SIG-M5 treated with dmso at 0.1 percent for 504 hours (cell line): ENCODE measurements at regions not wholly inside any gene's neighbourhood (a gene's known extent, or its start where the extent isn't known, plus 50 kb on each side); places are given as distances from the start of the nearest gene placed in this dataset.

Experiments
- DNase-seq: peaks from one replicate; lab custom pipeline; 2025; ENCODE audit not compliant: unreplicated experiment; lab: John Stamatoyannopoulos, UW

DNA sequence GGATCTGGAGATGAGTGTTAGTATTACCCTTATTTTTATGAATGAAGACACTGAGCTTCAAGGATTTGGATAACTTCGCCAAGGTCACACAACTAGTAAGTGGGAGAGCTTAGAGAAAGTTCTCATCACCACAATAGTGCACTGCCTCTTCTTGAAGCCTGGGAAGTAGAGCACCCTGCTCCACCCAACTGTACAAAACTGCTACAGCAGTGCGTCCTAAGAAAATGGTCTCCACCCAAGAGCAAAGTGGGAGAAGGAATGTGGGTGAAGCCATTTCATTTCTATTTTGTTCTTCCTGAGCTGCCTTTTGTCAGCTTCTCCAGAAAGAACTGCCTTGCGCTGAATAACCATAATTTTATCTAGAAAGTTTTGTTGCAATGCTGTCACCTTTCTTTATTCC lies 403.9 kb upstream of the FAT3 start:
- no peak for DNase-seq

DNA sequence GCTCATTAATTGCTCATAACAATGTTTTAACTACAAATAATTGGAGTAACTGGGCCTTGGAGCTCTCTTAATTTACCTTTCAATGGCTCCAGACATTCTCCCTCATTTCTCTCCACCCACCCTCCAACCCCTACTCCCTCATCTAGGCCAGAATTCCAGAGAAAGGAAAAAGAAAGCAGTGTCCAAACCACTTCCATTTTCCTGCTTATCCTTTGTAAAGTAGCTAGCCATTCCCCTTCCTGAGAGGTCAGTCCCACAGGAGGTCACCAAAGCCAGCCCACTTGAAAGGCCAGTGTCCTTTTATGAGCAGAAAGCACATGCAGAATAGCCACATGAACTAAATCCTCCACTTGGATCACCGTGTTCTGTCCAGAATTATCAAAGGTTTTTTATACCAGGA lies 404.8 kb upstream of the FAT3 start:
- DNase-seq = no peak

DNA sequence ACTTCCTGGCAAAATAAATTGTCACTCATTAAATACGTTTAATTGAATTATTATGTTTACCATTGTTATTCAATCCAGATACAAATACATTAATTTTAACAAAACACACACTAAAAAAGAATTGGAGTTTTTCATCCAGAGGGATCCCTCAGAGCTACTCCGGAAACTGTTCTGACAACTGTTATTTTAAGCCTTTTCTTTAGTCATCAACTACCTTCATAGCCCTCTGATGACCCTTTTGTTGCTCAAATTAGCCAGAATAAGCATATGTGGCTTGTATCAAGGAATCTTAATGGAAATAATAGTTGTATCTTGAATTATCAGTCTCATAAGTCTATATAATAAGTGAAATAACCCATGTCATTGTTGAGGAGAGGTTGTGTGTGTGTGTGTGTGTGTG lies 405.4 kb upstream of the FAT3 start:
- no peak for DNase-seq

- DNase-seq = no peak
Observed at GRCh38 chr11:91817996-91818395, 406.6 kb upstream of the FAT3 start.

DNA sequence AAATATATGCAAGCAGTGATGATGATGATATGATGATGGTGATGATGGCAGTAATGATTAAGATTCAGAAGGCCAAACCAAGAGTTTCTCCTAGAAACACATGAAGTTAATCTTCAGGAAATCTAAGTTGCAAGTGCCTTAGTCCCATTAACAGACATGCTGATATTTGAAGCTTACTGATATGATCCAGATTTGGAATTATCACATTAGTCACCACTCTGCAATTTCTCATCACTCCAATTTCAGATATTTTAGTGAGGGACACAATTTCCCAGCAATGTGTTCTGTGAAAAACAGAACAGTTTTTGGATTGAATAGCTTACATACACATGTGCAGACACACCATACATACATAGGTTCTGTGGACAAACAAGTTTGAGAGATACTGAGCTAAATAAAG lies 411.4 kb upstream of the FAT3 start:
- DNase-seq = no peak

GRCh38 chr11:91810871-91811270 lies 413.7 kb upstream of the FAT3 start:
- DNase-seq = no peak

- DNase-seq = no peak
Observed at GRCh38 chr11:91805293-91805692, 419.3 kb upstream of the FAT3 start.

DNA sequence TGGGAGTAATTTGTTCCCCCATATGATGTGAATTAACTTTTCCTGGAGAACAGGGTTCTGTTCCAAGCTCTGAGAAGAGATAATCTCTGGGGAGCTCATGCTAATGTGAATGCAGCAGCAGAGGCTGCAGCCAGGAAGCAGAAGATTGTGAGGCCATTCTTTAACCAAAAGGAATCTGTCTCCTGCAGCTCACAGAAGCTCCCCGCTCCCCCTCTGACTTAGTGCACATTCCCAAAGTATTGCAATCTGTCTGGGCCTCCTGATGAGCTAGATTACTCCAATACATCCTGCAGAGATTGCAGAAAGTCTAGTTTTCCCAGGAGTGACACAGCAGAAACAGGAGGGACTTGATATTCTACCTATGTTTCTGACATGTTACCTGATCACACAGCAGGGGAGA lies 420.6 kb upstream of the FAT3 start:
- no peak for DNase-seq

DNA sequence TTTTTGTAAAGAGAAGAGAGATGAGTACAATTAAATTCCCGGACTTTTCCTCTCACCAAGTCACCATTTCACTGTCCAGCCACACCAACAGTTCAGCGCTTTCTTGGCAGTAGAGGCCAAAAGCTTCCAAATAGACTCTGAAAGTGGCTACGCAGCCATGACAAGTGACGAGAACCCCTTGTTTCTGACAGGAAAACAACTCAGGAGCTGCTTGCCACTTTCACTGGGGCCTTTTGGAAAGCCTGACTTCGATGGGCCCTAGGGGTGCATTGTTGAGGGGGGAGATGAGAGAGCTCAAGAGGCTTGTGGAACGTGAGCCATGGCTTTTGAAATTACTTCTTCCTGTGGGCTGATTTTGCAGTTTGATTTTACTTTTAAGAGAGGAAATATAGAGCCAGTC lies 422.1 kb upstream of the FAT3 start:
- no peak for DNase-seq

DNA sequence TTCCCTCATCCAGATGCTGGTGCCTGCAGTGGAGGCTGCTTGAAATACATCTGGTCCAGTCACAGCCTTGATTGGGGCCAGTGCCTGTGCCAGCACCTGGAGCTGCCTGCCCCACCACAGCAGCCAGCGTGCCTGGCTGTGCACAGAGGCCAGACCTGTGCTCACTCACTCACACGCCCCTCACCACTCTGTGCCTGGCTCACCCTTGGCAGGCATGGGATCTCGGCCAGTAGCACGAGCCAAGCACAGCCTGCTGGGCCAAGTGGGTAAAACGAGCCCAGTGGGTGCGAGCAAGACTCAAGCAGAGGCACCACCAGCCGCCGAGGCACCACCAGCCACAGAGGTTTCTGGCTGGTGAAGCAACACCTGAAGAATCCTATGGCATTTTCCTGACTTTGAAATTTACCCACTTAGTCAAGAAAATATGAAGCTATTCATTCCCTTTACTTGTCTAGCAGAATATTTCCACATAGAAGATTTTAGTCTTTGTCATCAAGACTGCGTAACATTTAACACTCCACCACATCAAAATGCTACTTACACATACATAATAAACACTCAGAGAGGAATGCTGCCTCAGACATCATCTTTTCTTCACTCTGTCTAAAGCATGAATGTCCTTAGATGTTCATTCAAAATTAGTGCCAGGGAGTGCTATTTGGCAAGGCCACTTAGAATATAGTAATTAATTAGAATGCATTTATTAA lies 424.3 kb upstream of the FAT3 start:
- DNase-seq = no peak

DNA sequence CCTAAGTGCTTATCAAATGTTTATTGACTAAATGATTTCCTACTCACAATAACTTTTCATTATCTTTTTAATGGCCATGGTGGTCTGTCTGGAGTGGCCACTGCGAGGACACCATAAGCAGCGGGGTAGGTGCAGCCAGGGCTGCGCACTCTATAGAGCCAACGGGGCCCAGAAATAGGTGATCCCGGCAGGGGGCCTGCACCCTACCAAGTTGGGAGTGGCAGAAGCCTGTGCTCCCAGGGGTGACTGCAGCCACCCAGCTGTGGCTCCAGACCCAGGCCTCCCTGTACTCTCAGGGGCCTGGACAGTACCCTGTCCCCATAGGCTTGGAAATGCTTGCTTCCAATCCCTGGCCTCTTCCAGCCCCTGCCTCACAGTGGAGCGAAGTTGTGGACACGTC lies 426.4 kb upstream of the FAT3 start:
- no peak for DNase-seq

DNA sequence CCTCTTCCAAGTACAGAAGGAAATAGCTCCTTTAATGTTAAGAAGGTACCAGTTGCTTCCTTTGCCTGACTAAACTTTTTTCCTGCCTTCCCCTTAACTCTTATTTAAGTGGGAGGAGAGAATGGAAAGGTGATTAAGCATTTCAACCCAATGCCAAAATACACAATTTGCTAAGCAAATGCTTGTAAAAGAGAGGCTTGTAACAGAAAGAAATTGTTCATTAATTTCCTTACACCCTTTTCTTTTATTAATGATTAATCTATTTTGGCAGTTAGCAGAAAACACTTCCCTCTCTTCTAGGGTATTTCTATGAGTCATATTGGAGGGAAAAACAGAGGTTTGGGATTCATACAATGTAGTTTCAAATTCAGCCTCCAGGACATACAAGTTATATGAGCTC lies 427.6 kb upstream of the FAT3 start:
- DNase-seq = no peak

DNA sequence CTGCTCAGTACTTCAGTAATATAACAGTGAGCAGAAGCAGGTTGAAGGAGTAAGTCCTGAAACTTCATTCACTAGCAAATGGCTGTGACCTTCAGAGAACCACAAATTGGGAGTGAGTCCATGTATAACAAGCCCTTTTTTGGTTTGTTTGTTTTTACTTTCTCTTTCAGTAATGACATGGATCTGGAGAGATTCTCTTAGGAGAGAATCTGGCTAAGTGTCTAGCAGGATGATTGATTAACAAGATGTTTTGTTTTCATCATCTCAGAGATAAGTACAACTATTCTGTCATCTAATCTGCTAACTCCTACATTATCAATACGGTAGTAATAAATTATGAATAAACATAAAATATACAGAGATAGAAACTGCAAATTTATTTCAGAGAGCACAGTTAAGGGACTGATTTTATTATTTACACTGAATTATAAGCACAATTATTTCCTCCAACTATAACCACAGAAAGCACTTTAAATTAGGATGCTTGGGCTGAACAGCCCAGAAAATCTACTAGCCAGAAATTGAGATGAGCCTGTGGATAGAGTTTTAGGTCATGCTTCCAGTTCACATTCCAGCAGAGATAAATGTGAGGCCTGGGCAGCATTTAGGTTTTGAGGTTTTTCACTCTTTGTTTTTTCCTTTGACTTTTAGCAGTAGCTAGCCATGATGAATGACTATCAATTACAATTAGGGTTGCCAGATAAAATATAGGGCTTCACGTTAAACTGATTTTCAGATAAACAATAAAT lies 429.3 kb upstream of the FAT3 start:
- no peak for DNase-seq

- no peak for DNase-seq
Observed at GRCh38 chr11:91794146-91794545, 430.5 kb upstream of the FAT3 start.

- DNase-seq = no peak
Observed at GRCh38 chr11:91792779-91793262, 431.8 kb upstream of the FAT3 start.

DNA sequence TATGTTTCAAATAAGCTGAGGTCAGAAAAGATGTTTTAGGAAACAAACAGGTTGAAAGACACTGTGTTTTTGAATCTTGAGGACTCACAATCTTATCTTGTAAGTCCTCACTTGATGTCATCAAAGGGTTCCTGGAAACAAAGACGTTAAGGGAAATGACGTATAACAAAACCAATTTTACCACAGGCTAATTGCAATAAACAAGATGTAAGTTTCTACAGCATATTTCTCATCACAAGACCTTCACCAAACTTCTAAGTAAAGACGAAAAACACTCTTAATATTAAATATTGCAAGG lies 433.5 kb upstream of the FAT3 start:
- no peak for DNase-seq

DNA sequence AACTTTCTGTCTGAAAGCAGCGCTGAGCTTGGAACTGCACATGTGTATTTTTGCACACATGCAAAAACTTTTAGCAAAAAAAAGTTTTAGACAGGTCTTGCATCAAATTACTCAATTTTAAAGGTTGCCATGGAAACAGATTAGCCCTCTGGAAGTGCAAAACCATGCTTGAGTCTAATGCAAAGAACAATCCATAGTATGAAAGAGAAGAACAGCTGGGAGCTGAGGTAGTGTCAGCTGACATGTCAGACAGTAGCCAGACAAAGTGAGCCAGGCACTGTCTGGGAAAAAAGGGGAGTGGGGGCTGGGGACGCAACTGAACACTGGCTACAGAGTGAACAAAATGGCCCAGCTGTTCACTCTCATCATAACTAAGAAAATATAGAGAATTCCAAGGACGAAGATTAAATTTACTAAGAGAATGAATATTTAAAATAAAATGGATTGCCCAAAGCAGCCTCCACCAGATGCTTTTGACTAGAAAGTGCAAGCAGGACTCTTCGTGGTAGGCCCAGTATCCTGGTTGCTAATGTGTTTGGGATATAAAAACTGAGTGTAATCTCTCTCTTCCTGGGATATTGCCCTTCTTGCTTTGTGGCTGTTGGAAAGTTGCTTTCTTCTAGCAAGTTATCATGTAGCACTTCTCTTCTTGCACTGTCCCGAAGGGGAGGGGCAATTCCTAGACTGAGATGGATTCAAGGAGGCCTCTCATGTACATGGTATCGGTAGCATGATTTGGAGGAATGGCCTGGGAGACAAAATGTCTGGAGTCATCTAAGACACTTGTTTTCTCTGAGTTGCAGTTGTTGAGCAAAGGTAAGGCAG lies 434.1 kb upstream of the FAT3 start:
- no peak for DNase-seq

GRCh38 chr11:91788764-91789163 lies 435.9 kb upstream of the FAT3 start:
- DNase-seq = no peak

GRCh38 chr11:91786097-91786496 lies 438.5 kb upstream of the FAT3 start:
- DNase-seq = no peak

DNA sequence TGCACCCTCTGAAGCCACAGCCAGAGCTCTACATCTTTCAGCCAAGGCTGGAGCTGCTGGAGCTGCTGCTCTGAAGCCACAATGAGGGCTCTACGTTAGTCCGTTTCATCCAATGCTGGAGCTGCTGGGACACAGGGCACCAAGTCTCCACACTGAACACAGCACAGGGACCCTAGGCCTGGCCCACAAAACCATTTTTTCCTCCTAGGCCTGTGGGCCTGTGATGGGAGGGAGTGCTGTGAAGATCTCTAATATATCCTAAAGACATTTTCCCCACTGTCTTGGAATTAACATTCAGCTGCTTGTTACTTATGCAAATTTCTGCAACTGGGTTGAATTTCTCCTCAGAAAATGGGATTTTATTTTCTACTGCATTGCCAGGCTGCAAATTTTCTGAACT lies 441.4 kb upstream of the FAT3 start:
- DNase-seq = no peak

DNA sequence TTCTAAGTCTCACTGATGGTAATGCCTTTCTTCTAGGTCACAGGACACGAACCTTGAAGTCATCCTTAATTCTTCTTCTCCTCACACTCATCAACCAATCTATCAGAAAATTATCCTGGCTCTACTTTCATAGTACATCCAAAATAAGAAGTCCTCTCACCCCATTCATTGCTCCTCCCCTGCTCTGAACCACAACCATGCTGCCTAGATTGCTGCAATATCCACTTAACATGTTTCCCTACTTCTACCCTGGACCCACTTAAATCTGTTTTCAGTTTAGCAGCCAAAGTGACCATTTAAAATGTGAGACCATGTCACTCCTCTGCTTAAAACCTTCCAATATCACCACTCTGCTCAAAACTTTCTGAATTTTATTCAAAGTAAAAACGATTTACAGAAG lies 445.9 kb upstream of the FAT3 start:
- no peak for DNase-seq

DNA sequence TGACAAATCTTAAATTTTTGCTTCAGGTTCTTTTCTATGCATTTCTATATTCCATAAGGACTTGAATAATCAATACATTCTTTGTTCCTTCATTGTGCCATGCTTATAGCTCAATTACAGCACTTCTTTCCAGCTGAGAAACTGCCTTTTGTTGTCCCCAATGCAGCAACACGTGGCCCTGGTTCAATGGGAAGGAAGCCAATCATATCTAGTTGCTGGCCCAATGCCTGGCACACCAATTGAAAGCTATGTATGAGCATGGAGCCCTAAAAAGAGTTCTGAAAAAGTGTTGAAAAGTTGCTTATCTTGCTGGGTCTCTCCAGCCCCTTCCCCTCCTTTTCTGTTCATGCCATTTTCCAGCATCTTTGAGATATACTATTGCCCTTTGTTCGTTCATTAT lies 448.0 kb upstream of the FAT3 start:
- DNase-seq = no peak
